Fibroblast of the aortic adventitia (primary cell): ENCODE measurements at regions not wholly inside any gene's neighbourhood (a gene's known extent, or its start where the extent isn't known, plus 50 kb on each side); places are given as distances from the start of the nearest gene placed in this dataset.

Experiments
- DNase-seq: peaks from one replicate; pipeline ENCODE4 v3.0.0-alpha.2; 2010; ENCODE audit warnings: low read depth
- H3K4me3 ChIP-seq: 2 replicates; pipeline ENCODE4 v1.5.1; 2011; ENCODE audit warnings: low read depth, mild to moderate bottlenecking, control low read depth, low read length, moderate library complexity
- CTCF ChIP-seq: IDR thresholded peaks from 2 replicates; pipeline ENCODE4 v1.5.1; 2011; ENCODE audit warnings: mild to moderate bottlenecking, low read length, control low read depth, inconsistent platforms; ENCODE audit not compliant: insufficient read depth

- TF ChIP-seq CTCF: no peak
- H3K4me3 ChIP-seq: no peak overlapping the region
- DNase-seq: no peak
Observed at GRCh38 chr4:37771771-37772170, 54.7 kb upstream of the PGM2 start.

GRCh38 chr4:37770016-37770415 lies 56.5 kb upstream of the PGM2 start:
- no peak overlapping the region for H3K4me3 ChIP-seq
- no peak for TF ChIP-seq CTCF
- peak; percentile 70 for DNase-seq

DNA sequence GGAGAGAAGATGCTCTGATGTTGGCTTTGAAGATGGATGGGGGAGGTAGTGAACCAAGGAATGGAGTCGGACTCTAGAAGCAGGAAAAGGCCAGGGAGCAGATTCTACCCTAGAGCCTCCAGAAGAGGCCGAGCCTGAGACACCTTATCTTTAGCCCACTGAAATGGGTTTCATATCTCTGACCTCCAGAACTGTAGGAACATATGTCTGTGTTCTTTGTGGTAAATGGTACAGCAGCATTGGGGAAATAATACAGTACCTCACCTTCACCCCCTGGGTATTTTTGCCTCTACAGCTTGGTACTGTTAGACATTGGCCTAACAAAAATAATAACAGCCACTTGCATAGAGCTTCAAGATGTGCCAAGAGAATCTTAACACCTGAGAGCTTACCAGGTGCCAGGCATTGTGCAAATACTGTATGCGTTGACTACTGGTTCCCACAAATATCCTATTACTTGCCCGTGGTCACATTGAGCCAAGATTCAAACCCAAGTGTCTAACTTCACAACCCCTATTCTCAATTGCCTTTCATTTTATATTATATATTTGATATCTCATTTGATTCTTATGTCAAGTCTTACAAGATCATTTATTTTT lies 57.0 kb upstream of the PGM2 start:
- H3K4me3 ChIP-seq: no peak overlapping the region

GRCh38 chr4:37767546-37767945 lies 58.9 kb upstream of the PGM2 start:
- peak; percentile 35 for DNase-seq
- TF ChIP-seq CTCF: no peak

More for the DNA sequence above, 57.0 kb upstream of the PGM2 start:
- no peak for DNase-seq
- no peak for TF ChIP-seq CTCF

DNA sequence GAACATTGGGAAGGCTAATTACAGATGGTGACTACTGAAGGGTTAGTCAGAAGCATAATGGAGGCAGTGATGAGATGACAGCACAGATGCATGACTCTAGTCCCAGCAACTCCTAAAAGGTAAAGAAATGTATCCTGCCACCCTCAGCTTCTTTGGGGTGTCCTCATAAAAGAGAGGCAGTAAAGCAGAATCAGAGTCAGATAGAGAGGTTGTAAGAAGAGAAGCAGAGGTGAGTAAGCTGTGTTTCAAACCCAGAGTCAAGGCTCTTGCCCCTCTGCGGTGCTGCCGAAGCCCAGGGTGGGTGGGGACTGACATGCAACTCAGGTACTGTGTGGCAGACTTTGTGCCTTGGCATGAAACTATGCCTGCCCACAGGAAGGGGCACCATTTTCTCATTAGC lies 59.5 kb upstream of the PGM2 start:
- no peak for DNase-seq
- TF ChIP-seq CTCF: no peak
- no peak overlapping the region for H3K4me3 ChIP-seq

More at GRCh38 chr4:37767546-37767945, 58.9 kb upstream of the PGM2 start:
- H3K4me3 ChIP-seq: no peak overlapping the region

DNA sequence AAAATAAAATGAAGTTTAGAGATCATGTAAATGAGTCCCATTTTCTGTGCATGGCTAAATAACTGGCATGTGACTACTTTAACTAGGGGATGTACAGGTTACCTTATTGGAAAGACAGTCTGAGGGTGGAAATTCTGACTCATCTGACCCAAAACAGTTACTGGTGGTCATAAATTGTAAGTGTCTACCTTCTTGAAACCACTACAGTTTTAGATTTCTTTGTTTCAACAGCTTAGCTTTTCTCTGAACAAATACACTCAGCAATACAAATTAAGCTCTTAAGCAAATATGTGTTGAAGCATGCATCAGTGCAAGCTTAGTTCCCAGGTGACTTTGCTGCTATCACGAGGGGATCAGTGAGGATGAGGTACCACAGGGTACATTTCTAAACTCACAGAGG lies 60.7 kb upstream of the PGM2 start:
- TF ChIP-seq CTCF: no peak
- H3K4me3 ChIP-seq: no peak overlapping the region
- no peak for DNase-seq

DNA sequence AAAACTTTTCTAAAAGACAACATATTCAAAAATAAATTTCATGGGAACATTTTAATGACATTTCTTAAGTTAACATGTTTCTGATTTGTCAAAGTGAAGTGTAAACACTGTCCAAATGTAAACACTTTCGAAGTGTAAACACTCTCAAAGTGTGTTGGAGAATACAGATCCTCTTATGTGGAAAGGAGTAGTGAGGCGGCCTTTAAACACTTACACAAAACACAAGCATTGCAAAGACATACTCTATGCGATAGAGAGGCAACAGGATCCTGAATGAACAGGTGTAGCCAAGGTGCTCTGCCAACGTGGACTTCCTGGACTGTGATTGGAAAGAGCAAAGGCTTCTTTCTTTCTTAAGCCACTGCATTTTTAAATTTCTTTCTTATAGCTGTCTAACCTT lies 62.7 kb upstream of the PGM2 start:
- DNase-seq: no peak
- H3K4me3 ChIP-seq: no peak overlapping the region
- TF ChIP-seq CTCF: no peak
